ENCODE measurements at regions not wholly inside any gene's neighbourhood (a gene's known extent, or its start where the extent isn't known, plus 50 kb on each side); places are given as distances from the start of the nearest gene placed in this dataset.

DNA sequence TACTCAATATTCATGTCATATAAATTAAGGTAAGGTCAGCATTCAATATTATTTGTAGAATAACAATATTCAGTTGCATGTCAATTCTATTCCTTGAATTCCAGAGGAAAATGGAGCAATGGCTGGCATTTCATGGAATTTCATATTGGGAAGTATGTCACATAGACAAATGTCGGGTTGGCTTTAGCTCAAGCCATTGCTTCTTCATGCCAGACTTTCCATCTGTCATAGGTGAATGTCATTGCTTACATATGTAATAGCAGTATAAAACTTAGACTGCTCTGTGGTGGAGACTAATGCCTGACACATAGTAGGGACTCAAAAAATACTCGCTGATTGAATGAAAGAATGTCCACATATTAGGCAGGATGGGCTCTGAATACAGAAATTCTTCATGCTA is 509.6 kb upstream of the CHORDC1 start:
- ATAC-seq (replicated peaks in 1 of 4) = no peak
- Mint-ChIP-seq H3K27me3 (no peaks in the 10 kb centered on the region), H3K27ac (no peak overlapping the region), H3K36me3 (no peaks in the 10 kb centered on the region), H3K4me3 (no peak overlapping the region), H3K9me3 (peaks cover 9 to 20% (median 16%) of the 10 kb centered on the region in 3 donors), H3K4me1 (no peaks in the 10 kb centered on the region)
- Histone ChIP-seq H3K9me3 (no peaks in the 10 kb centered on the region), H3K27ac (ENCODE audit: low read length) (no peak overlapping the region), H3K27me3 (replicated peaks in 1 of 2; ENCODE audit: control insufficient read depth in 2 of 2, extremely low read depth in 1 of 2, insufficient read depth in 2 of 2, low read length in 1 of 2) (no peaks in the 10 kb centered on the region), H3K4me3 (ENCODE audit: control insufficient read depth in 1 of 2, extremely low read depth in 1 of 2, low read length in 1 of 2) (no peak overlapping the region), H3K4me1 (ENCODE audit: control insufficient read depth in 1 of 2, extremely low read depth in 1 of 2, insufficient read depth in 2 of 2, low read length in 2 of 2) (no peaks in the 10 kb centered on the region), H3K36me3 (ENCODE audit: control insufficient read depth in 2 of 2, extremely low read depth in 1 of 2, insufficient read depth in 1 of 2, low read length in 1 of 2) (no peaks in the 10 kb centered on the region)
- CTCF ChIA-PET = no interaction called here
- DNase-seq = no peak
- POLR2A ChIA-PET = no interaction called here
- WGBS (ENCODE audit: insufficient coverage) = no CpG with 5 or more reads among the region's 2 CpGs

GRCh38 chr11:90723475-90723874 is 500.6 kb upstream of the CHORDC1 start:
- H3K27ac Mint-ChIP-seq = no peak overlapping the region

DNA sequence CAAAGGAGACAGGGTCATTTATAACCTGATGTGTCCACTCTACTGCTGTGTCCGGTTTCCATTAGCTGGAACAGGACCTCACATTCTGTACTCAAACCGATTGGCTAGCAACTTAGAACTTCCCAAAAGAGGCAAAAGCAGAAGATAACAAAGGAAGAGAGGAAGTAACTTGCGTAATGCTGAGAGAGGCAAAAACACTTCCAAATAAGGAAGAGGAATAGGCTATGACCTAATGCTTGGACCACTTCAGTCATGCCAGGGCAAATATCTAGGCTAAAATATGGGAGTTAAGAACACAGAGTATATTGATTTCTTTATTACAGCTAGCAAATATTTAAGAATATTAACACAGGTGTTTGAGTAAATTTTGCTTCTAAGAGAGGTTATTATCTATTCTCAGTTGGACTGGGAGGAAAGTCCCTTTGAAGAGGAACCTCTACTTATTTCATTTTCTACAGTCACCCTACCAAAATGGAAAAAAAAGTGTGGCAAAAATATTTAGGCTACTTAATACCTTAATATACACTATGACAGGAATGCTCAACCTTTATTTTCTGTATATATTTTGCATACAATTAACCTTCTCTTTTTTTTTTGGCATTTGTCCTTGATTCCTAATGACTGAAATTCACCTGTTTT is 499.8 kb upstream of the CHORDC1 start:
- Histone ChIP-seq H3K36me3 (ENCODE audit: control insufficient read depth in 2 of 2, extremely low read depth in 1 of 2, insufficient read depth in 1 of 2, low read length in 1 of 2) (no peaks in the 10 kb centered on the region), H3K9me3 (no peaks in the 10 kb centered on the region), H3K27ac (ENCODE audit: low read length) (no peak overlapping the region), H3K4me3 (ENCODE audit: control insufficient read depth in 1 of 2, extremely low read depth in 1 of 2, low read length in 1 of 2) (no peak overlapping the region), H3K27me3 (replicated peaks in 1 of 2; ENCODE audit: control insufficient read depth in 2 of 2, extremely low read depth in 1 of 2, insufficient read depth in 2 of 2, low read length in 1 of 2) (no peaks in the 10 kb centered on the region), H3K4me1 (ENCODE audit: control insufficient read depth in 1 of 2, extremely low read depth in 1 of 2, insufficient read depth in 2 of 2, low read length in 2 of 2) (no peaks in the 10 kb centered on the region)
- ChIA-PET POLR2A (no interaction called here), CTCF (no interaction called here)
- no peaks in the 10 kb centered on the region for H3K27me3 Mint-ChIP-seq
- no peaks in the 10 kb centered on the region for H3K36me3 Mint-ChIP-seq
- no CpG with 5 or more reads among the region's 3 CpGs for WGBS (ENCODE audit: insufficient coverage)
- no peaks in the 10 kb centered on the region for H3K4me1 Mint-ChIP-seq
- DNase-seq (no peak), ATAC-seq (replicated peaks in 1 of 4) (no peak)
- no peak overlapping the region for H3K4me3 Mint-ChIP-seq
- no peak overlapping the region for H3K27ac Mint-ChIP-seq
- H3K9me3 Mint-ChIP-seq = peaks cover 7 to 9% (median 8%) of the 10 kb centered on the region in 3 donors

More at GRCh38 chr11:90723475-90723874, 500.6 kb upstream of the CHORDC1 start:
- H3K9me3 Mint-ChIP-seq = peaks cover 7 to 9% (median 8%) of the 10 kb centered on the region in 3 donors
- Histone ChIP-seq H3K4me3 (ENCODE audit: control insufficient read depth in 1 of 2, extremely low read depth in 1 of 2, low read length in 1 of 2) (no peak overlapping the region), H3K36me3 (ENCODE audit: control insufficient read depth in 2 of 2, extremely low read depth in 1 of 2, insufficient read depth in 1 of 2, low read length in 1 of 2) (no peaks in the 10 kb centered on the region), H3K9me3 (no peaks in the 10 kb centered on the region), H3K27me3 (replicated peaks in 1 of 2; ENCODE audit: control insufficient read depth in 2 of 2, extremely low read depth in 1 of 2, insufficient read depth in 2 of 2, low read length in 1 of 2) (no peaks in the 10 kb centered on the region), H3K4me1 (ENCODE audit: control insufficient read depth in 1 of 2, extremely low read depth in 1 of 2, insufficient read depth in 2 of 2, low read length in 2 of 2) (no peaks in the 10 kb centered on the region), H3K27ac (ENCODE audit: low read length) (no peak overlapping the region)
- no peak for DNase-seq
- ChIA-PET POLR2A (no interaction called here), CTCF (no interaction called here)
- H3K27me3 Mint-ChIP-seq = no peaks in the 10 kb centered on the region
- H3K4me1 Mint-ChIP-seq = no peaks in the 10 kb centered on the region
- ATAC-seq (replicated peaks in 1 of 4) = no peak
- WGBS (ENCODE audit: insufficient coverage) = 88% methylated on average over 1 of the region's 3 CpGs
- no peaks in the 10 kb centered on the region for H3K36me3 Mint-ChIP-seq
- no peak overlapping the region for H3K4me3 Mint-ChIP-seq

- POLR2A ChIA-PET = no interaction called here
- H3K36me3 ChIP-seq (ENCODE audit: control insufficient read depth in 2 of 2, extremely low read depth in 1 of 2, insufficient read depth in 1 of 2, low read length in 1 of 2) = no peaks in the 10 kb centered on the region
- no peak for ATAC-seq (replicated peaks in 1 of 4)
- no peaks in the 10 kb centered on the region for H3K9me3 ChIP-seq
- CTCF ChIA-PET = no interaction called here
- no peaks in the 10 kb centered on the region for H3K4me1 ChIP-seq (ENCODE audit: control insufficient read depth in 1 of 2, extremely low read depth in 1 of 2, insufficient read depth in 2 of 2, low read length in 2 of 2)
- Mint-ChIP-seq H3K36me3 (no peaks in the 10 kb centered on the region), H3K4me3 (no peak overlapping the region), H3K27me3 (no peaks in the 10 kb centered on the region), H3K27ac (no peak overlapping the region), H3K4me1 (no peaks in the 10 kb centered on the region), H3K9me3 (peaks cover 20 to 47% (median 34%) of the 10 kb centered on the region in 3 donors)
- no peak overlapping the region for H3K4me3 ChIP-seq (ENCODE audit: control insufficient read depth in 1 of 2, extremely low read depth in 1 of 2, low read length in 1 of 2)
- DNase-seq = no peak
- H3K27me3 ChIP-seq (replicated peaks in 1 of 2; ENCODE audit: control insufficient read depth in 2 of 2, extremely low read depth in 1 of 2, insufficient read depth in 2 of 2, low read length in 1 of 2) = no peaks in the 10 kb centered on the region
- no peak overlapping the region for H3K27ac ChIP-seq (ENCODE audit: low read length)
Observed at GRCh38 chr11:90717522-90717921, 494.7 kb upstream of the CHORDC1 start.

- no peak overlapping the region for H3K4me3 Mint-ChIP-seq
- Histone ChIP-seq H3K4me1 (ENCODE audit: control insufficient read depth in 1 of 2, extremely low read depth in 1 of 2, insufficient read depth in 2 of 2, low read length in 2 of 2) (no peaks in the 10 kb centered on the region), H3K9me3 (no peaks in the 10 kb centered on the region), H3K27ac (ENCODE audit: low read length) (no peak overlapping the region), H3K27me3 (replicated peaks in 1 of 2; ENCODE audit: control insufficient read depth in 2 of 2, extremely low read depth in 1 of 2, insufficient read depth in 2 of 2, low read length in 1 of 2) (no peaks in the 10 kb centered on the region), H3K36me3 (ENCODE audit: control insufficient read depth in 2 of 2, extremely low read depth in 1 of 2, insufficient read depth in 1 of 2, low read length in 1 of 2) (no peaks in the 10 kb centered on the region), H3K4me3 (ENCODE audit: control insufficient read depth in 1 of 2, extremely low read depth in 1 of 2, low read length in 1 of 2) (no peak overlapping the region)
- no peaks in the 10 kb centered on the region for H3K4me1 Mint-ChIP-seq
- ChIA-PET POLR2A (no interaction called here), CTCF (no interaction called here)
- peaks cover 10 to 27% (median 26%) of the 10 kb centered on the region in 3 donors for H3K9me3 Mint-ChIP-seq
- no peaks in the 10 kb centered on the region for H3K36me3 Mint-ChIP-seq
- DNase-seq (no peak), ATAC-seq (replicated peaks in 1 of 4) (no peak)
- no peak overlapping the region for H3K27ac Mint-ChIP-seq
- H3K27me3 Mint-ChIP-seq = no peaks in the 10 kb centered on the region
Observed at GRCh38 chr11:90705661-90706060, 482.8 kb upstream of the CHORDC1 start.

DNA sequence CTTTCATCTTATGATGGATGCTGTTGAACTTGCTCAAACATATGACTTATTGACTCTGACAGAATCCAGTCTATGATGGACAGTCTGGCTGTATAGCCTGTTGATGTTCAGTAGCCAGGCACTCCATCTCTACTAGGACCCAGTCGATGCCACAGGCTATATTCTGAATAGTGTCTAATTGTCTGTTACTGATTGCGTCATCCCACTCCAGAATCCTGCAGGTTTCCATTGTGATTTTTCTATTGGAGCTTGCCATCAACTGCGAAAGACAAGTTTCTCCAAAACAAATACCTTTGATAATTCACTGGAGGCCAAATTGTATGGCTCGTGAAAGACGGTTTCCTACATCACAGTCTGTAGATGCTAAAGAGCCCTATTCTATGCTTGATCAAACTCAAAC is 481.7 kb upstream of the CHORDC1 start:
- 92% methylated on average over 2 of the region's 5 CpGs for WGBS (ENCODE audit: insufficient coverage)
- Histone ChIP-seq H3K36me3 (ENCODE audit: control insufficient read depth in 2 of 2, extremely low read depth in 1 of 2, insufficient read depth in 1 of 2, low read length in 1 of 2) (no peaks in the 10 kb centered on the region), H3K27me3 (replicated peaks in 1 of 2; ENCODE audit: control insufficient read depth in 2 of 2, extremely low read depth in 1 of 2, insufficient read depth in 2 of 2, low read length in 1 of 2) (no peaks in the 10 kb centered on the region), H3K9me3 (no peaks in the 10 kb centered on the region), H3K4me3 (ENCODE audit: control insufficient read depth in 1 of 2, extremely low read depth in 1 of 2, low read length in 1 of 2) (no peak overlapping the region), H3K4me1 (ENCODE audit: control insufficient read depth in 1 of 2, extremely low read depth in 1 of 2, insufficient read depth in 2 of 2, low read length in 2 of 2) (no peaks in the 10 kb centered on the region), H3K27ac (ENCODE audit: low read length) (no peak overlapping the region)
- ChIA-PET CTCF (no interaction called here), POLR2A (interaction anchor here in 1 of 2 donors (0.7 kb wide), 1 partner anchor 11 kb away, joined by 3 read pairs; no protein-coding TSS in a partner anchor)
- no peak overlapping the region for H3K27ac Mint-ChIP-seq
- ATAC-seq (replicated peaks in 1 of 4) = no peak
- H3K27me3 Mint-ChIP-seq = no peaks in the 10 kb centered on the region
- H3K9me3 Mint-ChIP-seq = peaks cover 9 to 27% (median 26%) of the 10 kb centered on the region in 3 donors
- no peaks in the 10 kb centered on the region for H3K4me1 Mint-ChIP-seq
- no peak overlapping the region for H3K4me3 Mint-ChIP-seq
- no peaks in the 10 kb centered on the region for H3K36me3 Mint-ChIP-seq
- no peak for DNase-seq

- WGBS (ENCODE audit: insufficient coverage) = no CpG with 5 or more reads among the region's 2 CpGs
- no peak overlapping the region for H3K4me3 Mint-ChIP-seq
- Histone ChIP-seq H3K9me3 (no peaks in the 10 kb centered on the region), H3K4me3 (ENCODE audit: control insufficient read depth in 1 of 2, extremely low read depth in 1 of 2, low read length in 1 of 2) (no peak overlapping the region), H3K27me3 (replicated peaks in 1 of 2; ENCODE audit: control insufficient read depth in 2 of 2, extremely low read depth in 1 of 2, insufficient read depth in 2 of 2, low read length in 1 of 2) (no peaks in the 10 kb centered on the region), H3K27ac (ENCODE audit: low read length) (no peak overlapping the region), H3K4me1 (ENCODE audit: control insufficient read depth in 1 of 2, extremely low read depth in 1 of 2, insufficient read depth in 2 of 2, low read length in 2 of 2) (no peaks in the 10 kb centered on the region), H3K36me3 (ENCODE audit: control insufficient read depth in 2 of 2, extremely low read depth in 1 of 2, insufficient read depth in 1 of 2, low read length in 1 of 2) (no peaks in the 10 kb centered on the region)
- DNase-seq (no peak), ATAC-seq (replicated peaks in 1 of 4) (no peak)
- H3K27me3 Mint-ChIP-seq = no peaks in the 10 kb centered on the region
- ChIA-PET POLR2A (no interaction called here), CTCF (no interaction called here)
- no peaks in the 10 kb centered on the region for H3K4me1 Mint-ChIP-seq
- H3K36me3 Mint-ChIP-seq = no peaks in the 10 kb centered on the region
- no peak overlapping the region for H3K27ac Mint-ChIP-seq
- H3K9me3 Mint-ChIP-seq = peaks cover 10 to 30% (median 19%) of the 10 kb centered on the region in 3 donors
Observed at GRCh38 chr11:90701716-90702115, 478.9 kb upstream of the CHORDC1 start.
